D721Med (cell line): ENCODE measurements at regions not wholly inside any gene's neighbourhood (a gene's known extent, or its start where the extent isn't known, plus 50 kb on each side); places are given as distances from the start of the nearest gene placed in this dataset.

Experiments used
- DNase-seq: peaks from one replicate; pipeline ENCODE4 v3.0.0; 2011; ENCODE audit warnings: low spot score; ENCODE audit not compliant: insufficient read length
- FAIRE-seq: peaks from 2 replicates; lab custom pipeline; 2011; peaks lifted over from hg19 to GRCh38; lab: Jason Lieb, UNC
- TF ChIP-seq, protein P1 (sequence below): IDR thresholded peaks from 2 replicates; pipeline ENCODE4 v1.5.1; 2012; ENCODE audit warnings: mild to moderate bottlenecking, control low read depth; ENCODE audit not compliant: insufficient read depth; ENCODE audit errors: missing control alignments

GRCh38 chr1:5555853-5556252 lies 436.4 kb downstream of the NPHP4 start:
- no peak for FAIRE-seq
- TF ChIP-seq, protein P1, sequence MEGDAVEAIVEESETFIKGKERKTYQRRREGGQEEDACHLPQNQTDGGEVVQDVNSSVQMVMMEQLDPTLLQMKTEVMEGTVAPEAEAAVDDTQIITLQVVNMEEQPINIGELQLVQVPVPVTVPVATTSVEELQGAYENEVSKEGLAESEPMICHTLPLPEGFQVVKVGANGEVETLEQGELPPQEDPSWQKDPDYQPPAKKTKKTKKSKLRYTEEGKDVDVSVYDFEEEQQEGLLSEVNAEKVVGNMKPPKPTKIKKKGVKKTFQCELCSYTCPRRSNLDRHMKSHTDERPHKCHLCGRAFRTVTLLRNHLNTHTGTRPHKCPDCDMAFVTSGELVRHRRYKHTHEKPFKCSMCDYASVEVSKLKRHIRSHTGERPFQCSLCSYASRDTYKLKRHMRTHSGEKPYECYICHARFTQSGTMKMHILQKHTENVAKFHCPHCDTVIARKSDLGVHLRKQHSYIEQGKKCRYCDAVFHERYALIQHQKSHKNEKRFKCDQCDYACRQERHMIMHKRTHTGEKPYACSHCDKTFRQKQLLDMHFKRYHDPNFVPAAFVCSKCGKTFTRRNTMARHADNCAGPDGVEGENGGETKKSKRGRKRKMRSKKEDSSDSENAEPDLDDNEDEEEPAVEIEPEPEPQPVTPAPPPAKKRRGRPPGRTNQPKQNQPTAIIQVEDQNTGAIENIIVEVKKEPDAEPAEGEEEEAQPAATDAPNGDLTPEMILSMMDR: no peak
- DNase-seq: no peak

GRCh38 chr1:5554784-5555183 lies 437.4 kb downstream of the NPHP4 start:
- TF ChIP-seq, protein P1: no peak
- no peak for DNase-seq
- no peak for FAIRE-seq

DNA sequence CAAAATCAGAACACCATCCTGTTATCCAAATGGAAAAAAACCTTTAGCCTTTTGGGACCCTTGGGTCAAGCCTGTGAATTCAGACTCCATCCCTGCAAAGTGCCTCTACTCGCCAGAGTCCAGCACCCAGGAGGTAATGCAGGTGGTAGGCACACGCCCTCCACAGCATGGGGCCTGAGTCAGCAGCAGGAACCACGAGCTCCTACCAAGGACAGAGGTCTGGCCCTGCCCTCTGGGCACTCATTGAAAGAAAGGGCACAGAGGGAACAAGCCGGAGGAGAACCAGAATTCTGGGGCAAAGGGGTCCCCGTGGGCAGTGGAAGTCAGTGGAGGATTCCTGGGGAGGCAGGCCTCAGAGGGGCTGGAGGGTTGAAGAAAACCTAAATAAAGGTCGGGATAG lies 438.1 kb downstream of the NPHP4 start:
- FAIRE-seq: no peak
- no peak for DNase-seq
- TF ChIP-seq, protein P1: no peak

- TF ChIP-seq, protein P1: no peak
- FAIRE-seq (no peak), DNase-seq (no peak)
These were observed 439.3 kb downstream of the NPHP4 start for GRCh38 chr1:5552787-5553484.

DNA sequence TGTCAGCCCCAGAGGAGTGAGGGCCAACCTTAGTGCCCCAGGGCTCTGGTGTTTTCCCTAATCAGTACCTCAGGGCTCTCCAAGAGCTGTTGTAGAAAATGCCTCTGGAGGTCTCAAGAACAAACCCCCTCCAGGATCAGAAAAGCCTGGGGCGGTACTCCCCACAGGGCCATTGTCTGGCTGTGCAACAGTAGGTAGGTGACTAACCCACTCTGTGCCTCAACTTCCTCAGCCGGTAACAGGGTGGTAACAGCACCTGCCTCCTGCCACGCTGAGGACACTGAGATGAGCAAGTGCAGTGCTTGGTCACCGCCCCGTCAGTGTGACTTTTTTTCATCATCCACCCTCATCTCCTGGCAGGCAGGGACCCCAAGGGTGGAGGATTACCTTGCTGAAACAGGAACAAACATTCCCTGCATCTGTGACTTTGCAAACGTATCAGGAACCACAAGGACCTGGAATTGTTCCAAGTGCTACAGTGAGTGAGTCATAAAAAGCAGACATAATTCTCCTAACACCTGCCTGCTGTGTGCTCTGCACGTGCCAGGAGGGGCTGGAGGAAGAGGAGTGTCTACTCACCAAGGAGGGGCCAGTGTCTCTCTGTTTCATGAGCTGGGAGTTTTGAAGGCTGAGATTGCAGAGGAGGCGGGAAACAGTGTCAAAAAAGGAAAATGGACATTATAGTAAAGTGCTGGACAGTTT lies 440.8 kb downstream of the NPHP4 start:
- DNase-seq (no peak), FAIRE-seq (no peak)
- TF ChIP-seq, protein P1: no peak

DNA sequence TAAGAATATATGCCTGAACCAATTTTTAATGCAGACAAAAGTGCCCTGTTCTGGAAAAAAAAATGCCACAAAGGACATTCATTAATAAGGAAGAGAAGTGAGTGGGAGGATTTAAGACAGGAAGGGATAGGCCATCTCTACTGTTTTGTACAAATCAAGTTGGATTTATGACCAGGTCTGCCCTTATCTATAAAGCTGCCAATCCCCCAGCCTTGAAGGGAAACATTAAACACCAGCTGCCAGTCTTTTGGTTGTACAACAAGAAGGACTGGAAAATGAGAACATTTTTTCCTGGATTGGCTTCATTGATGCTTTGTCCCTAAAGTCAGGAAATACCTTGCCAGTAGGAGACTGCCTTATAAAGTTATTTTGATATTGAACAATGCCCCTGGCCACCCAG lies 444.0 kb downstream of the NPHP4 start:
- DNase-seq: no peak
- FAIRE-seq: no peak
- TF ChIP-seq, protein P1: no peak

- TF ChIP-seq, protein P1: no peak
- FAIRE-seq: no peak
- no peak for DNase-seq
These were observed 449.0 kb downstream of the NPHP4 start for GRCh38 chr1:5543235-5543634.
